Epithelial cell of proximal tubule (primary cell): ENCODE measurements at regions not wholly inside any gene's neighbourhood (a gene's known extent, or its start where the extent isn't known, plus 50 kb on each side); places are given as distances from the start of the nearest gene placed in this dataset.

Source experiments
- DNase-seq: peaks from one replicate; pipeline ENCODE4 v3.0.0-alpha.2; 2011; ENCODE audit warnings: low read depth
- H3K4me3 ChIP-seq: 2 replicates; pipeline ENCODE4 v1.5.1; 2011; ENCODE audit warnings: low read depth, mild to moderate bottlenecking, low read length
- TF ChIP-seq, protein P1 (sequence below): conservative IDR thresholded peaks from 2 replicates; pipeline ENCODE4 v1.5.1; 2012; ENCODE audit warnings: low read depth, mild to moderate bottlenecking, low read length

DNA sequence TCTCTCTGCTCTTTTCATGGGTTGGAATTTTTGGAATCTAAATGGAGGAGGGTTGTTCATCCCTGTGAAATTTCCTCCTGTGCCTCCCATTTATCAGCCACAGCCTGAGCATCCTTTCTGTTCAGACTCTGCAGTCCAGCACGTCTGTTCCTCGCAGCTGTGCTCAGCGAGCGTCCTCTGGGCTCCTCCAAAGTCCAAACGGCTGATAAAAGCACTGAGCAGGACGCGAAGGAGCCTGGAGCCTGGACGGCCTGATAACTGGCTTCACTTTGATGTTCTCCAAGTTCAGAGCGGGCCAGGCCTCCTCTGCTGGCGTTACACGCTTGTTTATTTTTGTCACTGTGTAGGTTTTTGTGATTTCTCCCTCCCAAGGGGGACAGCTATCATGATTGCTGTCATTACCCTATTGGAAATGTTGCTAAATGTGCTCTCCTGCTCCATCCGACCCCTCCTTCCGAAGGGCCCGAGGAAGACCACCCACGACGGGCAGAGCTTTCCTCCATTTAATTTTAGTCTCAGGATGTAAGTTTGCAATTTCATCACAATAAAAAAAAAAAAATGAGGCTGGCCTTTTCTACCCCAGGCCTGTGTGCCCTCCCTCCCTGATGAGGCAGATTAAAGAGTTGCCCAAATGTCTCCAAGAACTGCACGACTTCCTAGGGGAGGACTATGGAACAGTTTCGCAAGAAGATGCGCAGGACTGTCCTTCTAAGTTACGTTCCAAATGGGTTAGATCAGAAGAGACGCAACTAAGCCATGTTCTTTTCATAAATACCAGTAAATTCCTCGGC is 290.5 kb upstream of the FOXF1 start:
- TF ChIP-seq, protein P1, sequence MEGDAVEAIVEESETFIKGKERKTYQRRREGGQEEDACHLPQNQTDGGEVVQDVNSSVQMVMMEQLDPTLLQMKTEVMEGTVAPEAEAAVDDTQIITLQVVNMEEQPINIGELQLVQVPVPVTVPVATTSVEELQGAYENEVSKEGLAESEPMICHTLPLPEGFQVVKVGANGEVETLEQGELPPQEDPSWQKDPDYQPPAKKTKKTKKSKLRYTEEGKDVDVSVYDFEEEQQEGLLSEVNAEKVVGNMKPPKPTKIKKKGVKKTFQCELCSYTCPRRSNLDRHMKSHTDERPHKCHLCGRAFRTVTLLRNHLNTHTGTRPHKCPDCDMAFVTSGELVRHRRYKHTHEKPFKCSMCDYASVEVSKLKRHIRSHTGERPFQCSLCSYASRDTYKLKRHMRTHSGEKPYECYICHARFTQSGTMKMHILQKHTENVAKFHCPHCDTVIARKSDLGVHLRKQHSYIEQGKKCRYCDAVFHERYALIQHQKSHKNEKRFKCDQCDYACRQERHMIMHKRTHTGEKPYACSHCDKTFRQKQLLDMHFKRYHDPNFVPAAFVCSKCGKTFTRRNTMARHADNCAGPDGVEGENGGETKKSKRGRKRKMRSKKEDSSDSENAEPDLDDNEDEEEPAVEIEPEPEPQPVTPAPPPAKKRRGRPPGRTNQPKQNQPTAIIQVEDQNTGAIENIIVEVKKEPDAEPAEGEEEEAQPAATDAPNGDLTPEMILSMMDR: no peak
- DNase-seq: no peak
- H3K4me3 ChIP-seq: no peak overlapping the region

DNA sequence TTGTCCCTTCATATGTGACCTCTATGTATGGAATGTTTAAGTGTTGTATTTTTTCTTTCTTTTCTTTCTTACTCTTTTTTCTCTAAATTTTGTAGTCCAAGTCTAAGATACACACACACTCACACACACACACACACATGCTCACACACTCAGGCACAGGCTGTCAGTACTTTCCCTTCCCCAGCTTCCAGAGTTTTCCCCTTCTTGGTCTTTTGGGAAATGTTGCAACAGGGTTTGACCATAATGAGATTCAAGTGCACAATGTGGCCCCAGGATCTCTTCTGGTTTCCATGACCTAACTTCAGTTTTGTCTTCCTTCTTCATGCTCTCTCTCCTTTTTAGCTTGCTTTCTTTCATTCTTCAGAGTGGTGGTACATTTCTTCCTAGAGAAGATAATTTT is 289.8 kb upstream of the FOXF1 start:
- H3K4me3 ChIP-seq: no peak overlapping the region
- TF ChIP-seq, protein P1: no peak
- DNase-seq: no peak

DNA sequence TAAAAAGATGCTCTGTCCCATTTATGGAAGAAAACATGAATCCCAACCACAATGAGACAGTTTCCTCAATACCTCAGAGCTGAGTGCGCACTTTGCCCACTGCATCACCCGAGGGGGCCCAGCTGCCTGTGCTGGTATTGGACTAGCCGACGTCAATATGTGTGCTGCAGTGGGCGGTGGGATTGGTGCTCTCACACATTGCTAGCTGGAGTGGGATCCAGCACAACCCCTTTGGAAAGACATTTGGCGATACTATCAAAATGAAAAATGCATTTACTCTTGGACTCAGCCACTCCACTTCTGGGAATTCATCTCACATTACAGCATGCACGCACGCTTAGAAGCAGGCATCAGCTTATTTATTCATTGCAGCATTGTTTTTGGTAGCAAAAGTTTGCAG is 289.2 kb upstream of the FOXF1 start:
- DNase-seq: no peak
- no peak overlapping the region for H3K4me3 ChIP-seq
- TF ChIP-seq, protein P1: no peak

DNA sequence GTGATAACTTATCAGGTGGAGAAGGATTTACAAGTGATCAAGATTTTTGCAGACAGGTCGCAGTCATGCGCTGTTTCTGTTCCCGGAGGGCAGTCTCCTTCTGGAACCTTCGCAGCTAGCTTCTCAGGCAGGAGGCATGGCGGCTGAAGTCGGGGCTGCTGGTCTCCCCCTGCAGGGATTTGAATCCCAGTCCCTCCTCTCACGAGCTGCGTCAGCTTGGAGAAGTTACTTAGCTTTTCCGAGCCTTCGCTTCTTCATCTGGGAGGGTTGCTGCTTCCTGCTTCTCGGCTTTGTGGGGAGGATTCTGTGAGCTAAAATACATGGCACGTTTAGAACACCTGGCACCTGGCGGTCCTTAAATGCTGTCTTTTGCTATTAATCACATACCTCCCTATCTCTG is 287.8 kb upstream of the FOXF1 start:
- TF ChIP-seq, protein P1: no peak
- no peak overlapping the region for H3K4me3 ChIP-seq

DNA sequence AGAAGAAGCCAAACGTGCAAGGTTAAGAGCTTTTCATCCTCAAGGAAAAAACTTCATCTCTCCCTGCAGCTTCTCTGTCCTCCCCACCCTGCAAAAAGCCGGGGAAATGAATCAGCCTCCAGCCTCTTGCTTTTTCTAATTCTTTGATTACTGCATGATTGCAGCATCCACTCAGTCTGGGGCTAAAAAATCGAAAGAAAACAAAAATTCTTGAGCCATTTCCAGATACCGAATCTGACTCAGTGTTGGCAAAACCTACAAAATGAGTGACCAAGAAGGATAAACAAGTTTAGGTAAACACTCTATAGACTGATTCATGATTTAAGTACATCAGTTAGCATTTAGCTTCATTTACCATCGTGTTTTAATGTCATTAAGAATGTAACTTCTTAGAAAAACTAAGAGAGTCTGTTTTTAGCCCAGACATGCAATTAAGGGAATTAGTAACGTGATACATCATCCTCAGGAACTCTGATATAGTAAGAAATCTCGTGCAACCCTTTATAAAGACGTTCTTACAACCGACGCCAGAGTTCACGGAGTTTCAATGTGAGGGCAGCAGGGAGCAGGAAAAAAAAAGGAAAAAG is 287.3 kb upstream of the FOXF1 start:
- no peak for DNase-seq
- no peak overlapping the region for H3K4me3 ChIP-seq
- TF ChIP-seq, protein P1: no peak

More for the DNA sequence above, 287.8 kb upstream of the FOXF1 start:
- no peak for DNase-seq

DNA sequence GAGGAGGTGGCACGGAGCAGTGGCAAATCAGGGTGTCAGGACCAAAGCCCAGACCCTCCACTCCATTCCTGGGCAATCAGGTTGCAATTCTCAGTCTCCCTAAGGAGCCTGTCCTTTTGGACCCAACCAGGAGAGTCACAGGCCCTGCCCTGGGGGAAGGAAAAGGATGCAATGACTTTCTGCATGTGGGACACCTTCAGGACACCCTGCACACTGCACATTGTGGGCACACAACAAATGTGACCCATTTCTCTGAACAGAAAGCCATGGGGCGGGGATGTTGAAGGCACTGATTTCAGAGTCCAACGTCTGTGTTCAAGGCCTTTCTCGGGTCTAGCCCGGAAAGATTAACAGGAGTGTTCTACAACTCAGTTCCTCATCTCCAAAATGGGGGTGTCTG is 286.2 kb upstream of the FOXF1 start:
- no peak overlapping the region for H3K4me3 ChIP-seq
- no peak for DNase-seq
- TF ChIP-seq, protein P1: no peak

DNA sequence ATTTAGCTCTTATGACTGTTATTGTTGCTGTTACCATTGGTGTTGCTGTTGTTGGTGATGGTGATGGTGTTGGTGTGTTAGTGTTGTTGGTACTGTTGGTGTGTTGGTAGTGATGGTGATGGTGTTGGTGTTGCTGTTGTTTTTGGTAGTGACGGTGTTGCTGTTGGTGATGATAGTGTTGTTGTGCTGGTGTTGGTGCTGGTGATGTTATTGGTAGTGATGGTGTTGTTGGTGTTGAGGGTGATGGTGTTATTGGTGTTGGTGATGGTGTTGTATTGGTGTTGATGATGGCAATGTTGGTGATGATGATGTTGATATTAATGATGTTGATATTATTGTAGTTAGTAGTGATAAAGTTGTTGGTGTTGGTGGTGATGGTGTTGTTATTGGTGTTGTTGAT is 285.7 kb upstream of the FOXF1 start:
- no peak overlapping the region for H3K4me3 ChIP-seq
- DNase-seq: no peak
- TF ChIP-seq, protein P1: no peak
